GM12864 (cell line): ENCODE measurements at regions not wholly inside any gene's neighbourhood (a gene's known extent, or its start where the extent isn't known, plus 50 kb on each side); places are given as distances from the start of the nearest gene placed in this dataset.

Experiments
- DNase-seq: peaks from one replicate; pipeline ENCODE4 v3.0.0-alpha.2; 2011; ENCODE audit warnings: low read depth
- H3K4me3 ChIP-seq: 2 replicates; pipeline ENCODE4 v1.5.1; 2011; ENCODE audit warnings: mild to moderate bottlenecking, low read depth, low read length, control low read depth
- TF ChIP-seq, protein P1 (sequence below): IDR thresholded peaks from 2 replicates; pipeline ENCODE4 v1.5.1; 2011; ENCODE audit warnings: low read depth, mild to moderate bottlenecking, moderate library complexity, low read length, control low read depth, inconsistent platforms; ENCODE audit errors: missing control alignments

DNA sequence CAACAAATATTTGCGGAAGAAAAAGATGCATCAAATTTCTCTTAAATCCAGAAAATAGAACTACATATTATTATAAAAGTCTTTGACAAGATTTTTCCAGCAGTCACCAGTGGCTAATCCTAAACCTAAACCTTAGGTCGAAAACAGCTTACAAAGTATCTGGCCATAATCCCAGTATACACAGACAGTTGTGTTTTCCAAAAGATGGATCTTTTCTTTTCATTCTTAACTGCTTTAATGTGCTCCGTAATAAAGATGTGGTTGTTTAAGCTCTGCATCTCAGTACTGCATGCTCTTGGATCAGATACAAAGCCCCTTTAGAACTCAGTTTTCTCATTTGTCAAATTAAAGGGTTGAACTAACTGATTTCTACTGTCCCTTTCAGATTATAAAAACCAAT lies 247.8 kb downstream of the TXNL1 start:
- no peak for DNase-seq
- H3K4me3 ChIP-seq = no peak overlapping the region

DNA sequence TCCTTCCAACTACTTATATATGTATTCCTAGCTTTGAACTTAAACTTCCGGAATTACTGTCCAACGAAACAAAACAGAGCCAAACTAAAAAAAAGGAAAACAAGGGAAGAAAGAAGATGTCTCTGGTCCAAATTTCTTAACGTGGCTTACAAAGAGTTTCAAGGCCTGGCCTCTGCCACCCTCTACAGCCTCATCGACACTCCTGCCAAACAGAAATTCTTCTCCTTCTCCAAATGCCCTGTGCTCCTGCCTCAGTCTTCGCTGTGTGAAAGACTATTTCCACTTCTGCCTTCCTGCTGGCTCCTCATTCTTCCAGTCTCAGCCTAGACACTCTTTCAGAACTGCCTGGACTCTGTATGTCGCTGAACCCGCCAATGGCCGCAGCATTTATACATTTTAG lies 249.2 kb downstream of the TXNL1 start:
- no peak for DNase-seq
- TF ChIP-seq, protein P1, sequence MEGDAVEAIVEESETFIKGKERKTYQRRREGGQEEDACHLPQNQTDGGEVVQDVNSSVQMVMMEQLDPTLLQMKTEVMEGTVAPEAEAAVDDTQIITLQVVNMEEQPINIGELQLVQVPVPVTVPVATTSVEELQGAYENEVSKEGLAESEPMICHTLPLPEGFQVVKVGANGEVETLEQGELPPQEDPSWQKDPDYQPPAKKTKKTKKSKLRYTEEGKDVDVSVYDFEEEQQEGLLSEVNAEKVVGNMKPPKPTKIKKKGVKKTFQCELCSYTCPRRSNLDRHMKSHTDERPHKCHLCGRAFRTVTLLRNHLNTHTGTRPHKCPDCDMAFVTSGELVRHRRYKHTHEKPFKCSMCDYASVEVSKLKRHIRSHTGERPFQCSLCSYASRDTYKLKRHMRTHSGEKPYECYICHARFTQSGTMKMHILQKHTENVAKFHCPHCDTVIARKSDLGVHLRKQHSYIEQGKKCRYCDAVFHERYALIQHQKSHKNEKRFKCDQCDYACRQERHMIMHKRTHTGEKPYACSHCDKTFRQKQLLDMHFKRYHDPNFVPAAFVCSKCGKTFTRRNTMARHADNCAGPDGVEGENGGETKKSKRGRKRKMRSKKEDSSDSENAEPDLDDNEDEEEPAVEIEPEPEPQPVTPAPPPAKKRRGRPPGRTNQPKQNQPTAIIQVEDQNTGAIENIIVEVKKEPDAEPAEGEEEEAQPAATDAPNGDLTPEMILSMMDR = no peak
- H3K4me3 ChIP-seq = no peak overlapping the region

More for the DNA sequence above, 247.8 kb downstream of the TXNL1 start:
- TF ChIP-seq, protein P1 = no peak

DNA sequence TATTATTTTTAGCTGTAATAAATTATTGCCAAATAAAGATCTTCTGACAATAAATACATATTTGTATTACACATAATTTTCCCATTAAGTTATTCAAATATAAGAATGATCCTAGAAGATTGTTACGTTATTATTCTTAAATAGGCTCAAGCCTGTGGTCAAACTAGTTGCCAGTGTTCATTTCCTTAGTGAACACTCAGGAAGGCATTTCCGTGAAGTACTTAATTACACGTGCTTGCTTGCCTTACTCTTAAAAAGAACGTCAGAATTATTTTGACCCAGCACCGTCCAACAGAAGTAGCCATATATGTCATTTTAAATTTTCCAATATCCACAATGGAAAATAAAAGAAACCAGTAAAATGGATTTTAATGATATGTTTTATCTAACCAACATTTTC lies 249.8 kb downstream of the TXNL1 start:
- TF ChIP-seq, protein P1 = no peak
- no peak overlapping the region for H3K4me3 ChIP-seq
- no peak for DNase-seq

DNA sequence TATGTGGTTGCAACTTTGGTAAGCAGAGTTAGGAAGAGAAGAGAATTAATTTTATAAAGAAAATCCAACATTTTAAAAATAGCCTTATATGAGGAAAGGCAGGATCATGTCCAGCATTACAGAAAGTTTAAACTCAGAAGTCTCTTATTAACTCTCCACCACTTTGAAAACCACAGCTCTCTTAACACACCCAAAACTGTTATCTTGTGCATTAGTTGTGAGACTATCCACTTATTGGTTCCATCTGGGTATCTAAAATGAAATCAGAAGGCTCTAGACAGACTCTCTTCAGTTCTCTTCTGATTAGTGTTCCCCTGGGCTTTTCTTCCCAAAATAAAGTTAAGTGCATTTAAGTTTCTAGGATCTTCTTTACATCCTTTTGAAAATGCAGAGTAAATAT lies 251.5 kb downstream of the TXNL1 start:
- DNase-seq = no peak
- TF ChIP-seq, protein P1 = no peak
- H3K4me3 ChIP-seq = no peak overlapping the region

DNA sequence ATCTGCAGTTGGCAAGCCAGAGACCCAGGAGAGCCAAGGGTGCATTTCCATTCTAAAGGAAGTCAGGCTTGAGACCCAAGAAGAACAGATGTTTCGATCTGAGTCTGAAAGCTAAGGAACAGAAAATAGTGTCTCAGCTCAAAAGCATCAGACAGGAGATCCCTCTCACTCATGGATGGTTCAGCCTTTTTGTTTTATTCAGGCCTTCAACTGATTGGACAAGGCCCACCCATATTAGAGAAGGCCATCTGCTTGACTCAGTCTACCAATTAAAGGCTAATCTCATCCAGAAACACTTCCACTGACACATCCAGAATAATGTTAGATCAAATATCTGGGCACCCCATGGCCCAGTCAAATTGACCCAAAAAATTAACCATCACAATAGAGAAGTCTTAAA lies 255.0 kb downstream of the TXNL1 start:
- no peak overlapping the region for H3K4me3 ChIP-seq
- DNase-seq = no peak
- TF ChIP-seq, protein P1 = no peak

DNA sequence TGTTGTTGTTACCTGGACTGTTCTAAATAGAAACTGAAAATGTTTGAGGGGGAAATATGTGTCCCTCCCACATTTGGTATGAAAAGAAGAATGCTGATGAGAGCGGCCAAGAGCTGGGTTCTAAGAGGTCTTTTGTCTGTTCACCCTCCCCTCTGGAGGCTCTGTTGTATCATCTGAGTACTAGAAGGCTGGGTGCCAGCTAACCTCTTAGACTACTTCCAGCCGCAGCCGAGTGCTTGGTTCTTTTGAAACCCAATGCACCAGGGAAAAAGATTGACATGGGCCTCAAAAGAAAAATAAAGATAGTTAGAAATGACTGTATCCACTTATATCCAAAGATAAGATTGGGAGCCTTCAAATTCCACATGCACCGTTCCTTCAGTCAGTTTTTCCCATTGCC lies 255.9 kb downstream of the TXNL1 start:
- no peak overlapping the region for H3K4me3 ChIP-seq
- DNase-seq = no peak
- TF ChIP-seq, protein P1 = no peak

DNA sequence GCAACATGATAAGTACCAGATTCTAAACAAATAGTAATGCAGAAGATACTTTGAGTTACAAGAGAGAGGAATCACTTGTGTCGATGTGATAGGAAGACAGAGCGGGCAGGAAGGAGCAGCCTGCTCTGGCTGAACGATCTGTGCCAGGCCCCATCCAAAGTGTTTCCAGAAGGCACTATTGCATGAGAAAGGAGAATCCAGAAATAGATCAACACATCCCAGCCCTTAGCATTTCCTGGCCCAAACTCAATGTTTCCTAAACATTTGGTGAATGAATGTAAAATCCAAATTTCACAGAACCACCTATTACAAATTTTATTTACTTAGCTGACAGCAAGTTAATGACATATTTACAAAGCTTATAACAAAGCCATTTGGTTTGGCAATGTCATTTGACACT lies 257.2 kb downstream of the TXNL1 start:
- no peak overlapping the region for H3K4me3 ChIP-seq
- TF ChIP-seq, protein P1 = no peak
- DNase-seq = no peak
